Parathyroid adenoma (tissue), 2 donors: ENCODE measurements at regions not wholly inside any gene's neighbourhood (a gene's known extent, or its start where the extent isn't known, plus 50 kb on each side); places are given as distances from the start of the nearest gene placed in this dataset.

Source experiments
- H2AFZ ChIP-seq: fragments of 300-600 bp; sonication (generic); one replicate; pipeline ENCODE4 v1.7.0; 2017; ENCODE audit warnings: antibody characterized with exemption, mild to moderate bottlenecking
- H3K27ac ChIP-seq: fragments of 300-600 bp; sonication (generic); one replicate; pipeline ENCODE4 v1.7.0; 2017
- H3K27me3 ChIP-seq: fragments of 300-600 bp; sonication (generic); one replicate; pipeline ENCODE4 v1.7.0; 2017; ENCODE audit warnings: low read length; ENCODE audit not compliant: control insufficient read depth, insufficient read depth
- H3K36me3 ChIP-seq: fragments of 300-600 bp; sonication (generic); one replicate; pipeline ENCODE4 v1.7.0; 2017; ENCODE audit warnings: low read length; ENCODE audit not compliant: control insufficient read depth, insufficient read depth
- H3K4me1 ChIP-seq: fragments of 300-600 bp; sonication (generic); one replicate; pipeline ENCODE4 v1.7.0; 2017; ENCODE audit warnings: control low read depth
- H3K4me2 ChIP-seq: fragments of 300-600 bp; sonication (generic); one replicate; pipeline ENCODE4 v1.7.0; 2017; ENCODE audit warnings: low read length
- H3K4me3 ChIP-seq: fragments of 300-600 bp; sonication (generic); one replicate; pipeline ENCODE4 v1.7.0; 2017; ENCODE audit warnings: low read depth, low read length
- H3K79me2 ChIP-seq: fragments of 300-600 bp; sonication (generic); one replicate; pipeline ENCODE4 v1.7.0; 2017; ENCODE audit warnings: control low read depth
- H3K9ac ChIP-seq: fragments of 300-600 bp; sonication (generic); one replicate; pipeline ENCODE4 v1.7.0; 2017; ENCODE audit warnings: mild to moderate bottlenecking
- H3K9me3 ChIP-seq: fragments of 300-600 bp; sonication (generic); one replicate; pipeline ENCODE4 v1.7.0; 2017; ENCODE audit warnings: low read length; ENCODE audit not compliant: control insufficient read depth
- TF ChIP-seq, protein P1 (sequence below): fragments of 300-600 bp; sonication (generic); IDR thresholded peaks from one replicate; pipeline ENCODE4 v1.7.0; 2017; ENCODE audit warnings: antibody characterized with exemption, mild to moderate bottlenecking
- donor health status: primary hyperparathyroidism.

DNA sequence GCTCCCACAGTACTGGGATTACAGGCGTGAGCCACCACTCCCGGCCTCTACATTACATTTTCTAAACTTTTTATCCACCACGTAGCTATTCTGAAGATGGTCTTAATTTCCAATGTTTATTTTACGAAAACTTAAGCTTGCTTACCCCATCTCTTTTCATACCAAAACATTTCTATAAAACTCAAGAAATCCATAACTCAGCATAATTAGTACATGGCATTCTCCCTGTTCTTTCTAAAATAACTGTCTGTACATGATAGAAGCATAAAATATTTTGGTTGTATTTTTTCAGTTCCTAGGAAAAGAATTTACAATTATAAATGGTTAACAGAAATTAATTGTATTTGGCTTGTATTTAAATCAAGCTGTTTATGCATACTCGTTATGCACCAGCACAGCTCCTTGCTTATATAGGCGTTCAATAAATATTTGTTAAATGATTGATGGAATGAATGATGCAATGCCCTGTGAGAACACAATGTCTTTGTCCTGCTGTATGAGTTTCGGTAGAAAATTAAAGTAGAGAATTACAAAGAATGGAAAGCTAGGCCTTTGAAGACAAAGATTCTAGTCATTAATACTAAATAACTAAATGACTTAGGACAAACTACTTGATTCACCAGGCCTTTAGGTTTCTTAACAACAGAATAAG, 384.2 kb downstream of the EFNA5 start:
- TF ChIP-seq, protein P1, sequence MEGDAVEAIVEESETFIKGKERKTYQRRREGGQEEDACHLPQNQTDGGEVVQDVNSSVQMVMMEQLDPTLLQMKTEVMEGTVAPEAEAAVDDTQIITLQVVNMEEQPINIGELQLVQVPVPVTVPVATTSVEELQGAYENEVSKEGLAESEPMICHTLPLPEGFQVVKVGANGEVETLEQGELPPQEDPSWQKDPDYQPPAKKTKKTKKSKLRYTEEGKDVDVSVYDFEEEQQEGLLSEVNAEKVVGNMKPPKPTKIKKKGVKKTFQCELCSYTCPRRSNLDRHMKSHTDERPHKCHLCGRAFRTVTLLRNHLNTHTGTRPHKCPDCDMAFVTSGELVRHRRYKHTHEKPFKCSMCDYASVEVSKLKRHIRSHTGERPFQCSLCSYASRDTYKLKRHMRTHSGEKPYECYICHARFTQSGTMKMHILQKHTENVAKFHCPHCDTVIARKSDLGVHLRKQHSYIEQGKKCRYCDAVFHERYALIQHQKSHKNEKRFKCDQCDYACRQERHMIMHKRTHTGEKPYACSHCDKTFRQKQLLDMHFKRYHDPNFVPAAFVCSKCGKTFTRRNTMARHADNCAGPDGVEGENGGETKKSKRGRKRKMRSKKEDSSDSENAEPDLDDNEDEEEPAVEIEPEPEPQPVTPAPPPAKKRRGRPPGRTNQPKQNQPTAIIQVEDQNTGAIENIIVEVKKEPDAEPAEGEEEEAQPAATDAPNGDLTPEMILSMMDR: no peak
- H2AFZ ChIP-seq: no peak overlapping the region
- H3K9me3 ChIP-seq: no peaks in the 10 kb centered on the region
- no peaks in the 10 kb centered on the region for H3K4me1 ChIP-seq
- H3K4me3 ChIP-seq: no peak overlapping the region
- no peak overlapping the region for H3K27ac ChIP-seq
- no peaks in the 10 kb centered on the region for H3K36me3 ChIP-seq
- no peaks in the 10 kb centered on the region for H3K27me3 ChIP-seq
- no peaks in the 10 kb centered on the region for H3K79me2 ChIP-seq
- H3K9ac ChIP-seq: no peak overlapping the region
- no peak overlapping the region for H3K4me2 ChIP-seq

DNA sequence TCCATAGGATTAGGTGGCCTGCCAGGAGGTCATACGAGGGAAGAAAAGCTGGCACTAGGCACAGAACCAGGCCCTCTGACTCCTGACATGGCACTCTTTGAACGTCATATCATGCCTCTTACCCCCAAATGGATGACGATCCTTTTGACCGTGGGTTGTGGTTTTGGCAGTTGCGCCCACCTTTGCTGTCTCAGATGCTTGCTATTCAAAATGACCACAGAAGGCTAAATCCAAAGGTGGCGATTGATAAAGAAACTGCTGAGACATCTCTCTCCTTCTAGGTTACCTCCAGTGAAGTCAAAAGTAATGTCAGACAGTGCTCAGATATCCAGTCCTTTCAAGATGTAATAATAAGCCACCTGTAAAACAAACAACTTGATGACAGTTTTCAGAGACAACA, 385.0 kb downstream of the EFNA5 start:
- H3K27me3 ChIP-seq: no peaks in the 10 kb centered on the region
- H3K4me3 ChIP-seq: no peak overlapping the region
- no peak overlapping the region for H3K9ac ChIP-seq
- no peaks in the 10 kb centered on the region for H3K9me3 ChIP-seq
- no peak overlapping the region for H3K27ac ChIP-seq
- H3K4me1 ChIP-seq: no peaks in the 10 kb centered on the region
- no peak overlapping the region for H2AFZ ChIP-seq
- no peaks in the 10 kb centered on the region for H3K79me2 ChIP-seq
- TF ChIP-seq, protein P1: no peak
- no peak overlapping the region for H3K4me2 ChIP-seq
- no peaks in the 10 kb centered on the region for H3K36me3 ChIP-seq

DNA sequence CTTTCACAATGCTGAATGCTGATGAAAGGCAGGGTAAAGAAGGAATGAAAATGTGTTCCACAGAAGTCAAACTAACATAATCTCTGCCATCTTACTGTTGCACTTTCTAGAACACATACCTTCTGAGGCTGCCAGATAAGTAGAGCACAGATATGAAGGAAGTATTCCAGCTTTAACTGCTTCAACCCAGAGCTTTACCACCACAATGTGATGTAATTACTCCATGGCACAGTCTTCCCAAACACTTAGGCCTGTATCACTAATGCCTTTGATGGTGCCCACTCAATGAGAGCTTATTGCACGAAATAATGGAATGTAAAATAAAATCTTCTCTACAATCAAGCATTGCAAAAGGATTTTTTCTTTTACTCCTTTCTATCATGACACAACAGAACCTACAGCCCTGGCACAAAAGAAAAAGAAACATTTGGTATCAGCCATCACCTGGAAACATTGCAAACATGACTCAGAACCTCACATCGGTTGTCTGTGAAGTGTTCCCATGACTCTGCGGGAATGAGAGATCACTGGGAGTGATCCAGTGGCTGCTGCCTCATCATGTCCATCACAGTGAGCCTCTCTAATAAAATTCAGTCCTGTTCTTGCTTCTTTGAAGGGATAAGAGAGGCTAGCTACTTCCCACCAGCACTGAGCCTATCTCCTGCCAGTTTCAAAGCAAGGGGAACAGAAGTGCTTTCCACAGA, 385.8 kb downstream of the EFNA5 start:
- Histone ChIP-seq H3K4me3 (no peak overlapping the region), H3K4me1 (no peaks in the 10 kb centered on the region), H3K27me3 (no peaks in the 10 kb centered on the region), H3K27ac (no peak overlapping the region), H3K79me2 (no peaks in the 10 kb centered on the region), H2AFZ (no peak overlapping the region), H3K9ac (no peak overlapping the region), H3K9me3 (no peaks in the 10 kb centered on the region), H3K36me3 (no peaks in the 10 kb centered on the region), H3K4me2 (no peak overlapping the region)
- TF ChIP-seq, protein P1: no peak

DNA sequence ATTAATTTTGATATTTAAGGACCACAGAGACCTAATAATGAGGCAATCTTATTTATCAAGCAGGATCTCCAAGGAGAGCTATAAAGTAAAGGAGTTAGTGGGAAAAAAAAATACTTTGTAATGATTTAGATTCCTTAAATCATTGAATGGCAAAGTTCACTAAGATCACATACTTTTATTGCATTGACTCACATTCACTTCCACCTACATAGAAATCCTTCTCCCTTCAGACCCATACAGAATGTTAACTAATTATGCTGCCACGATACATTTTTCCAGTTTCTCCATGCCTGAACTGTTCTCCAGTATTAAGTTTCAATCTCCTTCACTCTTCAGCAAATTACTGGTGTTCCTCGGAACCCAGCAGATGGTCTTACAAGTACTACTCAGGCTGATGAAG, 388.7 kb downstream of the EFNA5 start:
- Histone ChIP-seq H3K9me3 (no peaks in the 10 kb centered on the region), H3K4me1 (no peaks in the 10 kb centered on the region)

More for the DNA sequence above, 388.7 kb downstream of the EFNA5 start:
- Histone ChIP-seq H2AFZ (no peak overlapping the region), H3K79me2 (no peaks in the 10 kb centered on the region), H3K27ac (no peak overlapping the region), H3K4me2 (no peak overlapping the region), H3K9ac (no peak overlapping the region), H3K4me3 (no peak overlapping the region), H3K36me3 (no peaks in the 10 kb centered on the region), H3K27me3 (no peaks in the 10 kb centered on the region)
- TF ChIP-seq, protein P1: no peak
